Adipocyte (in vitro differentiated cells): ENCODE measurements at regions not wholly inside any gene's neighbourhood (a gene's known extent, or its start where the extent isn't known, plus 50 kb on each side); places are given as distances from the start of the nearest gene placed in this dataset.

ENCODE experiments used
- DNase-seq: peaks from one replicate; pipeline ENCODE4 v3.0.0-alpha.2; 2015; ENCODE audit warnings: low read depth
- H3K27me3 ChIP-seq: replicated peaks from 2 replicates; pipeline ENCODE4 v1.7.0; 2013; ENCODE audit warnings: mild to moderate bottlenecking, low read length, moderate library complexity; ENCODE audit not compliant: control insufficient read depth, insufficient read depth
- H3K36me3 ChIP-seq: 2 replicates; pipeline ENCODE4 v1.7.0; 2013; ENCODE audit warnings: low read length, mild to moderate bottlenecking, moderate library complexity; ENCODE audit not compliant: control insufficient read depth, insufficient read depth, severe bottlenecking
- H3K4me1 ChIP-seq: 2 replicates; pipeline ENCODE4 v1.7.0; 2013; ENCODE audit warnings: mild to moderate bottlenecking, low read length, moderate library complexity; ENCODE audit not compliant: control insufficient read depth, insufficient read depth
- H3K4me3 ChIP-seq: 2 replicates; pipeline ENCODE4 v1.7.0; 2013; ENCODE audit warnings: mild to moderate bottlenecking, low read length, moderate library complexity
- H3K9ac ChIP-seq: 2 replicates; pipeline ENCODE4 v1.7.0; 2013; ENCODE audit warnings: mild to moderate bottlenecking, low read length, moderate library complexity
- H3K9me3 ChIP-seq: 2 replicates; pipeline ENCODE4 v1.7.0; 2013; ENCODE audit warnings: mild to moderate bottlenecking, low read length, moderate library complexity; ENCODE audit not compliant: control insufficient read depth

DNA sequence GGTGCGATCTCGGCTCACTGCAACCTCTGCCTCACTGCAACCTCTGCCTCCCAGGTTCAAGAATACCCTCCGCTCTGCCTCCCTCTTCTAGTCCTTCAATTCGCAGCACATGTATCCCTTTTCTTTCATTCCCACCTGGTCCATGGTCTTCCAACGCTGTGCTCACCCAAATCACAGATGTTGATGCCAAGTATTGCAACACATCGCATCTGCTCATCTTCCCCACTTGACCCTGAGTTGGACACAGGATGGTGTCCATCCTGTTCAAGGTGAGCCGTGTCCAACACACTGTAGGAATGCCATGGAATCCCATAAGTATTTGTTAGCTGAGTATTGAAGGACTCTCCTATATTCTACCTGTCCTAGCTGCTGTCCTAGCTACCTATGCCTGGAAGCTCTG lies 50.6 kb upstream of the ETV6 start:
- Histone ChIP-seq H3K27me3 (no peaks in the 10 kb centered on the region), H3K36me3 (no peaks in the 10 kb centered on the region), H3K4me3 (no peak overlapping the region), H3K9me3 (no peaks in the 10 kb centered on the region), H3K4me1 (no peaks in the 10 kb centered on the region), H3K9ac (no peak overlapping the region)
- no peak for DNase-seq
